PC-3 (cell line): ENCODE measurements at regions not wholly inside any gene's neighbourhood (a gene's known extent, or its start where the extent isn't known, plus 50 kb on each side); places are given as distances from the start of the nearest gene placed in this dataset.

Experiments used
- ATAC-seq: fragments of 200-7000 bp; cut with Tn5 transposase; 2 replicates; pipeline ENCODE4 v1.9.1; 2020; ENCODE audit warnings: mild to moderate bottlenecking, moderate library complexity
- BruUV-seq: library from RNA; stranded (reverse); fragments of 400-500 nt; replicated peaks from 2 replicates; lab custom pipeline; 2021; lab: Mats Ljungman, UMichigan
- CTCF ChIA-PET: fragments of 300-600 bp; sonication (Branson Sonifier 250); formaldehyde crosslinking; loops from one replicate; lab custom pipeline; 2022; ENCODE audit warnings: antibody characterized with exemption; lab: Charles Lee
- POLR2A ChIA-PET: fragments of 300-600 bp; sonication (Branson Sonifier 250); formaldehyde crosslinking; loops from one replicate; lab custom pipeline; 2022; ENCODE audit warnings: antibody characterized with exemption; ENCODE audit not compliant: unreplicated experiment; lab: Charles Lee
- DNase-seq: peaks from one replicate; pipeline ENCODE4 v3.0.0-alpha.2; 2015
- H2AFZ ChIP-seq: fragments of 300-600 bp; sonication (generic); 2 replicates; pipeline ENCODE4 v1.6.0; 2016; ENCODE audit warnings: antibody characterized with exemption, low read length
- H3F3A ChIP-seq: fragments of 300-600 bp; sonication (generic); one replicate; pipeline ENCODE4 v1.6.0; 2017; ENCODE audit warnings: antibody characterized with exemption, low read length, control low read depth, mild to moderate bottlenecking; ENCODE audit not compliant: unreplicated experiment
- H3K27ac ChIP-seq: fragments of 300-600 bp; sonication (generic); 2 replicates; pipeline ENCODE4 v1.5.1; 2016; ENCODE audit warnings: mild to moderate bottlenecking, low read length
- H3K27me3 ChIP-seq: fragments of 300-600 bp; sonication (generic); 2 replicates; pipeline ENCODE4 v1.6.1; 2016; ENCODE audit warnings: low read length, mixed read lengths
- H3K36me3 ChIP-seq: fragments of 300-600 bp; sonication (generic); 2 replicates; pipeline ENCODE4 v1.6.1; 2016; ENCODE audit warnings: low read depth, mixed run types, low read length, mixed read lengths
- H3K4me1 ChIP-seq: fragments of 300-600 bp; sonication (generic); 2 replicates; pipeline ENCODE4 v1.5.1; 2016; ENCODE audit warnings: low read length; ENCODE audit not compliant: insufficient read depth
- H3K4me2 ChIP-seq: fragments of 300-600 bp; sonication (generic); 2 replicates; pipeline ENCODE4 v1.6.0; 2016; ENCODE audit warnings: low read length
- H3K4me3 ChIP-seq: fragments of 300-600 bp; sonication (generic); 2 replicates; pipeline ENCODE4 v1.5.1; 2016; ENCODE audit warnings: mild to moderate bottlenecking, low read length, mixed read lengths
- H3K79me2 ChIP-seq: fragments of 300-600 bp; sonication (generic); 2 replicates; pipeline ENCODE4 v1.6.1; 2017; ENCODE audit warnings: low read length, mixed read lengths
- H3K9ac ChIP-seq: fragments of 300-600 bp; sonication (generic); 2 replicates; pipeline ENCODE4 v1.6.0; 2016; ENCODE audit warnings: mild to moderate bottlenecking, low read length
- H3K9me2 ChIP-seq: fragments of 300-600 bp; sonication (generic); replicated peaks from 2 replicates; pipeline ENCODE4 v1.6.1; 2016; ENCODE audit warnings: mixed run types, low read length, mixed read lengths
- H3K9me3 ChIP-seq: fragments of 300-600 bp; sonication (generic); 2 replicates; pipeline ENCODE4 v1.6.1; 2016; ENCODE audit warnings: low read length, mixed read lengths
- H4K20me1 ChIP-seq: fragments of 300-600 bp; sonication (generic); 2 replicates; pipeline ENCODE4 v1.6.1; 2016; ENCODE audit warnings: low read length, mixed read lengths
- CTCF ChIP-seq: fragments of 300-600 bp; sonication (generic); conservative IDR thresholded peaks from 2 replicates; pipeline ENCODE4 v1.5.1; 2017; ENCODE audit warnings: antibody characterized with exemption, low read depth, mild to moderate bottlenecking, low read length
- EZH2 ChIP-seq: fragments of 300-600 bp; sonication (generic); IDR thresholded peaks from one replicate; pipeline ENCODE4 v1.6.1; 2017; ENCODE audit warnings: antibody characterized with exemption, mild to moderate bottlenecking, low read length; ENCODE audit not compliant: unreplicated experiment
- EZH2phosphoT487 ChIP-seq: fragments of 300-600 bp; sonication (generic); IDR thresholded peaks from 2 replicates; pipeline ENCODE4 v1.6.1; 2018; ENCODE audit warnings: mild to moderate bottlenecking, antibody characterized with exemption, low read length, borderline replicate concordance
- intact Hi-C: fragments of 100-400 bp; cut with micrococcal nuclease; formaldehyde crosslinking; loops from 2 replicates; pipeline ENCODE4 v1.9.0; 2023

- Histone ChIP-seq H3K27ac (peak overlapping the region; percentile 92), H3K79me2 (peaks cover 96% of the 10 kb centered on the region), H3F3A (peaks cover 68% of the 10 kb centered on the region), H3K4me2 (peak overlapping the region; percentile 81), H3K4me3 (peak overlapping the region; percentile 26), H3K27me3 (no peaks in the 10 kb centered on the region), H3K36me3 (peaks cover 53% of the 10 kb centered on the region), H4K20me1 (peaks cover 37% of the 10 kb centered on the region; the same call in 1 of the 2 replicates), H3K4me1 (peaks cover 87% of the 10 kb centered on the region), H3K9me3 (no peaks in the 10 kb centered on the region), H2AFZ (no peak overlapping the region), H3K9ac (peak overlapping the region; percentile 70), H3K9me2 (no peaks in the 10 kb centered on the region)
- intact Hi-C loops: loop anchor here (5.0 kb wide), 1 partner anchor 94 kb away; no protein-coding TSS in a partner anchor
- ChIA-PET POLR2A (interaction anchor here (0.5 to 2.9 kb wide), 5 partner anchors 9 to 44 kb away, joined by 3 to 49 read pairs (median 14); no protein-coding TSS in a partner anchor), CTCF (interaction anchor here (1.3 kb wide), 1 partner anchor 78 kb away, joined by 4 read pairs; no protein-coding TSS in a partner anchor)
- BruUV-seq: TSS peak; percentile 12
- DNase-seq (peak; percentile 72), ATAC-seq (no peak)
- TF ChIP-seq EZH2phosphoT487 (no peak), EZH2 (no peak), CTCF (no peak)
Measured at GRCh38 chr7:130903358-130903974, 169.5 kb upstream of the KLF14 start.

GRCh38 chr7:130904031-130904757 is 170.2 kb upstream of the KLF14 start:
- TF ChIP-seq EZH2: no peak
- TF ChIP-seq CTCF: no peak
- no peak for TF ChIP-seq EZH2phosphoT487
- BruUV-seq: no TSS peak
- ChIA-PET POLR2A (interaction anchor here (0.5 to 2.9 kb wide), 11 partner anchors 9 to 98 kb away, joined by 3 to 49 read pairs (median 3); no protein-coding TSS in a partner anchor), CTCF (interaction anchor here (0.6 to 1.3 kb wide), 2 partner anchors 78 to 203 kb away, joined by 4 to 6 read pairs; no protein-coding TSS in a partner anchor)
- peaks cover 89% of the 10 kb centered on the region for H3K4me1 ChIP-seq
- H3K4me3 ChIP-seq: peak overlapping the region; percentile 58; the same call in 1 of the 2 replicates
- no peaks in the 10 kb centered on the region for H3K9me2 ChIP-seq
- H2AFZ ChIP-seq: no peak overlapping the region
- DNase-seq (peak; percentile 95), ATAC-seq (peak; percentile 35)
- peak overlapping the region; percentile 81 for H3K4me2 ChIP-seq
- intact Hi-C loops: loop anchor here (1.0 to 5.0 kb wide), 2 partner anchors 8 to 93 kb away; no protein-coding TSS in a partner anchor
- H3K79me2 ChIP-seq: peaks cover 96% of the 10 kb centered on the region
- H3K27me3 ChIP-seq: no peaks in the 10 kb centered on the region
- peak overlapping the region; percentile 70 for H3K9ac ChIP-seq
- H3F3A ChIP-seq: peaks cover 62% of the 10 kb centered on the region
- peaks cover 37% of the 10 kb centered on the region; the same call in 1 of the 2 replicates for H4K20me1 ChIP-seq
- peak overlapping the region; percentile 92 for H3K27ac ChIP-seq
- H3K36me3 ChIP-seq: peaks cover 54% of the 10 kb centered on the region
- no peaks in the 10 kb centered on the region for H3K9me3 ChIP-seq
